GM21576 (cell line): ENCODE measurements at regions not wholly inside any gene's neighbourhood (a gene's known extent, or its start where the extent isn't known, plus 50 kb on each side); places are given as distances from the start of the nearest gene placed in this dataset.

ENCODE experiments used
- ATAC-seq: cut with Tn5 transposase; IDR thresholded peaks from one replicate; pipeline ENCODE4 v1.9.1; 2021; ENCODE audit warnings: mild to moderate bottlenecking, moderate library complexity; ENCODE audit not compliant: unreplicated experiment

GRCh38 chr7:98679741-98680140, 62.7 kb downstream of the NPTX2 start:
- ATAC-seq, result no peak

DNA sequence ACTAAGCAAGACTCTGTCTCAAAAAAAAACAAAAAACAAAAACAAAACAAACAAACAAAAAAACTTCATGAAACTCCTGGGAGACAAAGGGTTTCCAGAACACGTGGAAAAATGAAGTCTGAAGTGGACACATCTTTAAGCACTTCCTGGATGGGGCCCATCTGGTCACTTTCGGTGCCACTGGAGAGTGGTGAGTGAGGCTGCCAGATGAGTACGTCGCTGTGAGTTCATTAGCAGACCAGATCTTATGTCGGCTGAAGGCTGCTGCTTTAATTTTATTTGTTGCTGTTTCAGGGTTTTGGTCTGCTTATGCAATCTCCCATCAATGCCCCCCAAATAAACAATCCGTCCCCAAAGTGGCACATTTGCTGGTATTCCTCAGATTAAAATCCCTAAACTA, 64.4 kb downstream of the NPTX2 start:
- ATAC-seq, result no peak

- ATAC-seq, result no peak
Measured at GRCh38 chr7:98681951-98682350, 64.9 kb downstream of the NPTX2 start.

GRCh38 chr7:98683514-98683913, 66.4 kb downstream of the NPTX2 start:
- ATAC-seq, result no peak

GRCh38 chr7:98685541-98685940, 68.5 kb downstream of the NPTX2 start:
- ATAC-seq, result no peak

DNA sequence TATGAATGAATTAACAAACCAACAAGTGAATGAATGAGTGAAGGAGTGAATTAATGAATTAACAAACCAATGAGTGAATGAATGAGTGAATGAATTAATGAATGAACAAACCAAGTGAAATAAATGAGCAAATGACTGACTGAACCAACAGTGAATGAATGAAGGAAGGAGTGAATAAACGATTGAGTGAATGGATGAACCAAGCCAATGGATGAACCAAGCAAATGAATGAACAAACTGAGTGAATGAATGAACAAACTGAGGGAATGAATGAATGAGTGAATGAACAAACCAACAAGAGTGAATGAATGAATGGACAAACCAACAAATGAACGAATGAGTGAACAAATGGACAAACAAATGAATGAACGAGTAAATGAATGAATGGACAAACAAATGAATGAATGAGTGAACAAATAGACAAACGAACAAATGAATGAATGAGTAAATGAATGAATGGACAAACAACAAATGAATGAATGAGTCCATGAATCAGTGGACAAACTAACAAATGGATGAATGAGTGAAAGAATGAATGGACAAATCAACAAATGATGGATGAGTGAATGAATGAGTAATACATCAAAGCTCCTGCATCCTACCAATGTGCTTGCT, 69.5 kb downstream of the NPTX2 start:
- no peak for ATAC-seq

DNA sequence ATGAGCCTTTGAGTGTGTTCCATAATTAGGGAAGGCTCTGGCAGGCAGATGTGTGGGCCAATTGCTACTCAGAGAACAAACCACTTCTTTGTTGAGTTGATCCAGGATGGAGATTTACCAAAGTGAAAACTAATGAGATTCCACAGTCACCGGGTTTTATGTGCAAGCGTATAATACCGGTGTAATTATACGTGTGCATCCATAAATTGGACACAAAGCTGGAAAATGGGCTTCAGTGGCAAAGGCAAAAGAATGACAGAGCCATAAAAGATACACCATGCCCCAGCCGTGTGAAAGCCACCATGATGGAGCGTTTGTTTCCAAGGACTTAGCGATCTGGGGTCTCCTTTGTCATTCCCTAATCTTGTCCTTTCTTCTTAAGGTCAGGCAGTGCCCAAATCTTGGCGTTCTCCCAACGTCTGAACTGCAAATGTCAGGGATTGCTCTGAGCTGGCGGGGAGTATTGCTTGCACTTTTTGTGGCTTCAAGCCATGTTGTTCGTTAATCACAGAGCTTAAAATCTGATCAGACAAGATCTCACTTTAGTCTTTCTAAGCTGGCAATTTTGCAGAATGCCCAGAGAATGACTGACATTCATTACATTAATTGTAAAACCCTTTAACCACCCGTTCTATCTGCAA, 70.1 kb downstream of the NPTX2 start:
- no peak for ATAC-seq

GRCh38 chr7:98691619-98692018, 74.5 kb downstream of the NPTX2 start:
- ATAC-seq, result no peak

GRCh38 chr7:98697083-98697482, 80.0 kb downstream of the NPTX2 start:
- no peak for ATAC-seq

- ATAC-seq, result no peak
Measured at GRCh38 chr7:98697485-98698240, 80.6 kb downstream of the NPTX2 start.

GRCh38 chr7:98698976-98699375, 81.9 kb downstream of the NPTX2 start:
- no peak for ATAC-seq

- no peak for ATAC-seq
Measured at GRCh38 chr7:98700533-98700932, 83.4 kb downstream of the NPTX2 start.

DNA sequence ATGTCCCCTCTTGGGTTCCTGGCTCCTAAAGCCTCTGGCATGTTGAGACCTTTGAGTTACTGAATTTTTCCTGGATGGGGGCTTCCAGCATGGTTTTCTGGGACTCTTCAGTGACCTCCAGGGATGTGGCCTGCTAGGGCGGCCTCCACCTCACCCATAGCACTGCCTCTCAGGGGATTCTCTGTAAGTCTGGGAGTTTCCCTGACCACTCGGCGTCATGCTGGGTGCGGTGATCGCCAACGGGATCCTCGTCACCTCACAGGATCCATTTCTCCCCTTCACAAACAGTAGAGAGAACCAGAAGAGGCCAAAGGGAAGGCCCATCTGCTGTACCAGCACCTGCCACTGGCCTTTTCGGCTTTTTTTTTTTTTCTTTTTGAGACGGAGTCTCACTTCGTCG, 84.3 kb downstream of the NPTX2 start:
- ATAC-seq, result no peak

DNA sequence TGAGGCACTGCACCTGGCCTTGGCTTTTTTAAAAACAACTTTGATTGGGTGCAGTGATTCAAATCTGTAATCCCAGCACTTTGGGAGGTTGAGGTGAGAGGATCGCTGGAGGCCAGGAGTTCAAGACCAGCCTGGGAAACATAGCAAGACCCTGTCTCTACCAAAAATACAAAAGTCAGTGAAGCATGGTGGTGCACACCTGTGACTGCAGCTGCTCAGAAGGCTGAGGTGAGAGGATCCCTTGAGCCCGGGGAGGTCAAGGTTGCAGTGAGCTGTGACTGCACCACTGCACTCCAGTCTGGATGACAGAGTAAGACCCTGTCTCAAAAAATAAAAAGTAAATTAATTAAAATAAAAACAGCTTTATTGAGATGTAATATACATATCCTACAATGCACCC, 84.9 kb downstream of the NPTX2 start:
- ATAC-seq, result no peak

DNA sequence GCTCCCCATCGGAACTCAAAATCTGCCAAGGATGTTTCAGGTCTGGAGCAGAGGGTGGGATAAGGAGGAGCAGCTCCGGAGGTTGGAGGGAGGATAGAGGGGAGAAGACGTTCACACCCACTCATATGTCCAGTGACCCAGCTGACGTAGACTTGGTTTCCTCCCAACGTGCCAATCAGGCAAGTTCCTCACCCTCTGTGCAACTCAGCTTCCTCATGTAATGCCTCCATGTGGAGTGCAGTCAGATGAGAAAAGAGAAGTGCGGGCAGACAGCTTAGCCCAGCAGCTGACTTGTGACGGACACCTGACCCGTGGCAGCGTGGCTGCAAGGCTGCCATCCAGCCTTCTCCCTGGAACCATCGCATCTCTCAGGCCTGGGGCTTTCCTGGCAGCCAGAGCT, 86.8 kb downstream of the NPTX2 start:
- ATAC-seq, result no peak

- no peak for ATAC-seq
Measured at GRCh38 chr7:98705626-98706025, 88.5 kb downstream of the NPTX2 start.

GRCh38 chr7:98707076-98707475, 90.0 kb downstream of the NPTX2 start:
- ATAC-seq, result no peak

- no peak for ATAC-seq
Measured at GRCh38 chr7:98711945-98712344, 94.9 kb downstream of the NPTX2 start.

DNA sequence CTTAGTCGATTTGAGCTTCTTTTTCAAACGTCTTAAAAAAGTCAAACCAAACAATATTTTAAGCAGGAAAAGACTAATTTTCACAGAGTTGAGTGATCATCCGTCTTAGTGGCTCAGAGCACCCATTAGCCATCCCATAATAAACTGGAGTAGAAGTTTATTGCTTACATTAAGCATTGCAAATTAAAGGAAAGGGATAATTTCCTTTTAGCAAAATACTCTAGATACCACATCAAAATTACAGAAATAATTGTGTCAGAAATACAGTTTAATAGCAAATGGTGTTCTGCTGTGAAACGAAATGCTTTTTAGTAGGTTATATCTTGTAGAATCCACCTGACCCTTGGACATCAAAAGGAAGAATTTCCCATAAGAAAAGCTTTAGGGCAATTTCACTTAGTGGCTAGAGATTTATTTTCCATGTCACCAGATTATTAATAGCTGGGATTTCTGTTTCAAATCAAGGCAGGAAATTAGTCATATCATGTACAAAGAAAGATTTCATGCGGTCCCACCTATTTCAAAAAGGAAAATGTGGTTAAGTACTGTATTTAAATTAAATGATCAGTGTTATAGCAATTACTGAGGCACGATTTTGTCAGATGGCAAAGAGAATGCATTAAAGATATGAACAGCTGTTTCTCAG, 96.2 kb downstream of the NPTX2 start:
- no peak for ATAC-seq

DNA sequence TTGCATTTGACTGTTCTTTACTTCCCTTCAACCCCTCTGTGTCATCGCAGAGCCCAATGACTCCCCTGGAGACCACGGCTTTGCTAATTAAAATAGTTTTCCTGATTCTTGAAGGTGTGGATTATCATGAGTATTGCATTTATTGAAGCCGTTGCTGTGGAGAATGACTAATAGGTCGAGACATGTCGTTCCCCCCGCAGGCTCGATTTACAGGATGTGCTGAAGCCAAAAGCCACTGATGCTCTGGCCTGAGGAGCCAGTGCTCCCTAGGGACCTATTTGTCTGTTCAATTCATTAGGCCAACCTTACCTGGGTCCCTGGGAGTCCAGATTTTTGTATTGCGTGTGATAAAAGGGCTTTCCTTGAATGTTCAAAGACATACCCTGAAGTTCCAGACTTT, 102.3 kb downstream of the NPTX2 start:
- ATAC-seq, result no peak

DNA sequence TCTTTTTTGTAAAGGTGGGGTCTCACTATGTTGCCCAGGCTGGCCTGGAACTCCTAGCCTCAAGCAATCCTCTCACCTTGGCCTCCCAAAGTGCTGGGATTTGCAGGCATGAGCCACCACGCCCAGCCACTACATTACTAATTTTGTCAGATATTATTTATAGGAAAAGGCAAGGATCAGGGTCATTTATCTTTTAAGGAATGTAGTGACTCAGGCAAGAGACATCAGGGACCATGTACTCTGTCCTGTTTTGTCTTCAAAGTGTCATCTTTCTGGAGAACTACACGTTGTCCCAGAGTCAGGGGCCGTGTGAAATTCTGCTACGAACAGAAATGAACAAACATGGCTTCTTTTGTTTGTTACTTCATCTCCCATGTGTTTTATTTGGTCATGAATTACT, 105.3 kb downstream of the NPTX2 start:
- ATAC-seq, result no peak

GRCh38 chr7:98724591-98724990, 107.5 kb downstream of the NPTX2 start:
- no peak for ATAC-seq
